PC-3 (cell line): ENCODE measurements at regions not wholly inside any gene's neighbourhood (a gene's known extent, or its start where the extent isn't known, plus 50 kb on each side); places are given as distances from the start of the nearest gene placed in this dataset.

ENCODE experiments used
- ATAC-seq: fragments of 200-7000 bp; cut with Tn5 transposase; 2 replicates; pipeline ENCODE4 v1.9.1; 2020; ENCODE audit warnings: mild to moderate bottlenecking, moderate library complexity
- BruUV-seq: library from RNA; stranded (reverse); fragments of 400-500 nt; replicated peaks from 2 replicates; lab custom pipeline; 2021; lab: Mats Ljungman, UMichigan
- CTCF ChIA-PET: fragments of 300-600 bp; sonication (Branson Sonifier 250); formaldehyde crosslinking; loops from one replicate; lab custom pipeline; 2022; ENCODE audit warnings: antibody characterized with exemption; lab: Charles Lee
- POLR2A ChIA-PET: fragments of 300-600 bp; sonication (Branson Sonifier 250); formaldehyde crosslinking; loops from one replicate; lab custom pipeline; 2022; ENCODE audit warnings: antibody characterized with exemption; ENCODE audit not compliant: unreplicated experiment; lab: Charles Lee
- DNase-seq: peaks from one replicate; pipeline ENCODE4 v3.0.0-alpha.2; 2015
- H2AFZ ChIP-seq: fragments of 300-600 bp; sonication (generic); 2 replicates; pipeline ENCODE4 v1.6.0; 2016; ENCODE audit warnings: antibody characterized with exemption, low read length
- H3F3A ChIP-seq: fragments of 300-600 bp; sonication (generic); one replicate; pipeline ENCODE4 v1.6.0; 2017; ENCODE audit warnings: antibody characterized with exemption, low read length, control low read depth, mild to moderate bottlenecking; ENCODE audit not compliant: unreplicated experiment
- H3K27ac ChIP-seq: fragments of 300-600 bp; sonication (generic); 2 replicates; pipeline ENCODE4 v1.5.1; 2016; ENCODE audit warnings: mild to moderate bottlenecking, low read length
- H3K27me3 ChIP-seq: fragments of 300-600 bp; sonication (generic); 2 replicates; pipeline ENCODE4 v1.6.1; 2016; ENCODE audit warnings: low read length, mixed read lengths
- H3K36me3 ChIP-seq: fragments of 300-600 bp; sonication (generic); 2 replicates; pipeline ENCODE4 v1.6.1; 2016; ENCODE audit warnings: low read depth, mixed run types, low read length, mixed read lengths
- H3K4me1 ChIP-seq: fragments of 300-600 bp; sonication (generic); 2 replicates; pipeline ENCODE4 v1.5.1; 2016; ENCODE audit warnings: low read length; ENCODE audit not compliant: insufficient read depth
- H3K4me2 ChIP-seq: fragments of 300-600 bp; sonication (generic); 2 replicates; pipeline ENCODE4 v1.6.0; 2016; ENCODE audit warnings: low read length
- H3K4me3 ChIP-seq: fragments of 300-600 bp; sonication (generic); 2 replicates; pipeline ENCODE4 v1.5.1; 2016; ENCODE audit warnings: mild to moderate bottlenecking, low read length, mixed read lengths
- H3K79me2 ChIP-seq: fragments of 300-600 bp; sonication (generic); 2 replicates; pipeline ENCODE4 v1.6.1; 2017; ENCODE audit warnings: low read length, mixed read lengths
- H3K9ac ChIP-seq: fragments of 300-600 bp; sonication (generic); 2 replicates; pipeline ENCODE4 v1.6.0; 2016; ENCODE audit warnings: mild to moderate bottlenecking, low read length
- H3K9me2 ChIP-seq: fragments of 300-600 bp; sonication (generic); replicated peaks from 2 replicates; pipeline ENCODE4 v1.6.1; 2016; ENCODE audit warnings: mixed run types, low read length, mixed read lengths
- H3K9me3 ChIP-seq: fragments of 300-600 bp; sonication (generic); 2 replicates; pipeline ENCODE4 v1.6.1; 2016; ENCODE audit warnings: low read length, mixed read lengths
- H4K20me1 ChIP-seq: fragments of 300-600 bp; sonication (generic); 2 replicates; pipeline ENCODE4 v1.6.1; 2016; ENCODE audit warnings: low read length, mixed read lengths
- EZH2 ChIP-seq: fragments of 300-600 bp; sonication (generic); IDR thresholded peaks from one replicate; pipeline ENCODE4 v1.6.1; 2017; ENCODE audit warnings: antibody characterized with exemption, mild to moderate bottlenecking, low read length; ENCODE audit not compliant: unreplicated experiment
- EZH2phosphoT487 ChIP-seq: fragments of 300-600 bp; sonication (generic); IDR thresholded peaks from 2 replicates; pipeline ENCODE4 v1.6.1; 2018; ENCODE audit warnings: mild to moderate bottlenecking, antibody characterized with exemption, low read length, borderline replicate concordance
- intact Hi-C: fragments of 100-400 bp; cut with micrococcal nuclease; formaldehyde crosslinking; loops from 2 replicates; pipeline ENCODE4 v1.9.0; 2023
- TF ChIP-seq, protein P1 (sequence below): fragments of 300-600 bp; sonication (generic); conservative IDR thresholded peaks from 2 replicates; pipeline ENCODE4 v1.5.1; 2017; ENCODE audit warnings: antibody characterized with exemption, low read depth, mild to moderate bottlenecking, low read length

DNA sequence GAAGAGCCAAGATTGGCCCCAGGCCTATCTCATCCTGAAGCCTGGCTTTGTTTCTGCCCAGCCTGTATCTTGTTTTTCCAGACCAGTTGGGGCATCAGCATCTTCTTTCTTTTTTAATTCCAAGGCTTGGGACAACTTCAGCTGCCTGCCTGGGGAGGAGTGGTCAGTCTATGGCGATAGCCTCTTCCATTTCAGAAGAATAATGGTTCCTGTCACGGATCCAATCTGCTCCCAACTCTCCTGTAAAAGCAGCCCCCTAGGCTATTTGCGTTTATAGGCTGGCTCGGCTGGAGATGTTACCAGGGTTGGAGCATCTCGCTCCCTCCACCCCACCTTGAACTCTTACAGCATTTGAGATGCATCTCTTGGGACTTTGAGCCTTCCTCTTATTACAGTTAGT is 145.2 kb upstream of the CADM1 start:
- ChIA-PET CTCF (no interaction called here), POLR2A (no interaction called here)
- no TSS peak for BruUV-seq
- TF ChIP-seq, protein P1, sequence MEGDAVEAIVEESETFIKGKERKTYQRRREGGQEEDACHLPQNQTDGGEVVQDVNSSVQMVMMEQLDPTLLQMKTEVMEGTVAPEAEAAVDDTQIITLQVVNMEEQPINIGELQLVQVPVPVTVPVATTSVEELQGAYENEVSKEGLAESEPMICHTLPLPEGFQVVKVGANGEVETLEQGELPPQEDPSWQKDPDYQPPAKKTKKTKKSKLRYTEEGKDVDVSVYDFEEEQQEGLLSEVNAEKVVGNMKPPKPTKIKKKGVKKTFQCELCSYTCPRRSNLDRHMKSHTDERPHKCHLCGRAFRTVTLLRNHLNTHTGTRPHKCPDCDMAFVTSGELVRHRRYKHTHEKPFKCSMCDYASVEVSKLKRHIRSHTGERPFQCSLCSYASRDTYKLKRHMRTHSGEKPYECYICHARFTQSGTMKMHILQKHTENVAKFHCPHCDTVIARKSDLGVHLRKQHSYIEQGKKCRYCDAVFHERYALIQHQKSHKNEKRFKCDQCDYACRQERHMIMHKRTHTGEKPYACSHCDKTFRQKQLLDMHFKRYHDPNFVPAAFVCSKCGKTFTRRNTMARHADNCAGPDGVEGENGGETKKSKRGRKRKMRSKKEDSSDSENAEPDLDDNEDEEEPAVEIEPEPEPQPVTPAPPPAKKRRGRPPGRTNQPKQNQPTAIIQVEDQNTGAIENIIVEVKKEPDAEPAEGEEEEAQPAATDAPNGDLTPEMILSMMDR, result no peak
- no peak for TF ChIP-seq EZH2
- TF ChIP-seq EZH2phosphoT487, result no peak
- Histone ChIP-seq H3K79me2 (no peaks in the 10 kb centered on the region), H3K9ac (no peak overlapping the region), H3F3A (no peaks in the 10 kb centered on the region), H3K9me3 (peaks cover 14% of the 10 kb centered on the region; the same call in 1 of the 2 replicates), H3K4me2 (no peak overlapping the region), H4K20me1 (no peaks in the 10 kb centered on the region), H3K4me3 (no peak overlapping the region), H3K4me1 (no peaks in the 10 kb centered on the region), H3K36me3 (no peaks in the 10 kb centered on the region), H3K9me2 (no peaks in the 10 kb centered on the region), H3K27ac (no peak overlapping the region), H3K27me3 (no peaks in the 10 kb centered on the region), H2AFZ (no peak overlapping the region)
- no peak for DNase-seq
- intact Hi-C loops, result no loop called here
- no peak for ATAC-seq

DNA sequence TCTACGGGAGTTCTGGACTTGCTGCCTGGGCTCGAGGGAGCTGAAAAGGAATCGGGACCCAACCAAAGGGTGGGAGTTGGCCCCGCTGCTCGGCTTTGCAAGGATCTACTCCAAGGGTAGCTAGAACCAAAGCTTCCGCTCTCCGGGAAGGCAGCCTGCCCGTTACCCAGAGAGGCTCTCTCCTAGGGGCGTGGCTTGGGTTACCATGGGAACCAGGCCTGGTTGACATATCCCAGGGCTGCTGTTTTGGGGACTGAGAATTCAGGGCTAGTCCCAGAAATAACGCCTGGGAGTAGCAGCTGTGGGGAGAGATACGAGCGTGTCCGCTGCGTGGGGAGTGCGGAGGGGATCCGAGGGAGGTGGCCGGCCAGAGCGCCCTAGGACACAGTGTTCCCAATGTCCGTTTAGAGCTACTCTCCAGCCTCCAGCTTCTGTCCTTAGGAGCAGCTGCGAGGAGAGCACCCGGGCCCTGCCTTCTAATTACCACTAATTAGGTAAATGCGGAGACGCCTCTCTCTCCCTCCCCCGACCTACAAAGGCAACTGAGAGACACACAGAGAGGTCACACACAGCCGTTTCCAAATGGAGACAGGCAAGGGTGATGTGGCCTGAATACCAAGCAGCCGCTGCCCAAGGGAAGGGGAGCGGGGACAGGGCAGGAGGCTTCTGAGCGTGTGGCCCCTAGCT is 141.6 kb upstream of the CADM1 start:
- TF ChIP-seq, protein P1, result no peak
- TF ChIP-seq EZH2, result no peak
- no peak for TF ChIP-seq EZH2phosphoT487
- POLR2A ChIA-PET, result no interaction called here
- Histone ChIP-seq H3K4me1 (no peaks in the 10 kb centered on the region), H4K20me1 (no peaks in the 10 kb centered on the region), H3F3A (no peaks in the 10 kb centered on the region), H3K79me2 (no peaks in the 10 kb centered on the region), H2AFZ (no peak overlapping the region), H3K36me3 (no peaks in the 10 kb centered on the region), H3K27ac (no peak overlapping the region), H3K9ac (no peak overlapping the region), H3K9me3 (peaks cover 21% of the 10 kb centered on the region), H3K4me2 (no peak overlapping the region), H3K9me2 (no peaks in the 10 kb centered on the region), H3K27me3 (no peaks in the 10 kb centered on the region), H3K4me3 (no peak overlapping the region)
- intact Hi-C loops, result no loop called here
- CTCF ChIA-PET, result no interaction called here
- ATAC-seq, result no peak
- no peak for DNase-seq
- no TSS peak for BruUV-seq

DNA sequence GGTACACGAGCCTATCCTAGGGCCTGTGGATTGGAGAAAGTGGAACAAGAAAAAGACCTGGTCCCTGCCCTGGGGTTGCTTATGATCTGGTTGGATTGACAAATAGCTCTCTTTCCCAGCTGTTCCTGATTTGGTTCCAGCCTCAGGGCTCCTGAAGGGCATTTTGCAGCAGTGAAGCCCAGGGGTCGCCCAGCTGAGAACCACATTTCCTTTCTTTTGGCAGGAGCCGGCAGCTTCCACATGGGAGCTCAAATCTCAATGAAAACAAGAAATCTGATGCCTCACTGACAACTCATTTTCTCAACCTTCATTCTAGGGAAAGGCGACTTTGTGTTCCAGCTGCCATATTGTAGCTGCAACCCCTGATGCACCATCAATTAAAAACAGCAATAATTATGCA is 140.6 kb upstream of the CADM1 start:
- no peak for DNase-seq
- Histone ChIP-seq H3K79me2 (no peaks in the 10 kb centered on the region), H3K36me3 (no peaks in the 10 kb centered on the region), H3K9ac (no peak overlapping the region), H3K4me1 (no peaks in the 10 kb centered on the region), H3K9me2 (no peaks in the 10 kb centered on the region), H3K4me3 (no peak overlapping the region), H3K27me3 (no peaks in the 10 kb centered on the region), H3K27ac (no peak overlapping the region), H3K9me3 (peaks cover 13% of the 10 kb centered on the region), H3K4me2 (no peak overlapping the region), H3F3A (no peaks in the 10 kb centered on the region), H2AFZ (no peak overlapping the region), H4K20me1 (no peaks in the 10 kb centered on the region)
- TF ChIP-seq EZH2 (no peak), EZH2phosphoT487 (no peak)
- TF ChIP-seq, protein P1, result no peak
- BruUV-seq, result no TSS peak
- ATAC-seq, result no peak
- ChIA-PET POLR2A (no interaction called here), CTCF (no interaction called here)
- intact Hi-C loops, result no loop called here
